ENCODE measurements at regions not wholly inside any gene's neighbourhood (a gene's known extent, or its start where the extent isn't known, plus 50 kb on each side); places are given as distances from the start of the nearest gene placed in this dataset.

DNA sequence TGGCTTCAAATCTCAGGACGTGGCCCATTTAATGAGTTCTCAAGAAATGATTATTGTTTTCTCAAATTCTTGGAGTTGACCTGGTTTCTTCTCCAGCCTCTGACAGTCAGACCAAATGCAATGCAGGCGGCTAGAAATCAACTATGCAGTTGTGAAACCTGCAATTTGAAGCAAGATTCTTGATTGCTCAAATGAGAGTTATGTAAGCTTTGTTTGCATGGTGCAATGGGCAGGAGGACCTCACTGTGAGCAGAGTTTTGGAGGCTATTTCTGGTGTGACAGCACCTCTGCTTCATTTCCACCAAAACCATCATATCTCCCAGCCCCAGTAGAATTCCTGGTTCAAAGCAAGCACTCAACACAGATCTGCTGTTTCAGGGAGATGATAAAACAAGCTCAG lies 500.0 kb upstream of the KLF4 start:
- no peak for TF ChIP-seq POLR2A (IDR thresholded peaks at IDR 0.05)
- TF ChIP-seq, protein P1, sequence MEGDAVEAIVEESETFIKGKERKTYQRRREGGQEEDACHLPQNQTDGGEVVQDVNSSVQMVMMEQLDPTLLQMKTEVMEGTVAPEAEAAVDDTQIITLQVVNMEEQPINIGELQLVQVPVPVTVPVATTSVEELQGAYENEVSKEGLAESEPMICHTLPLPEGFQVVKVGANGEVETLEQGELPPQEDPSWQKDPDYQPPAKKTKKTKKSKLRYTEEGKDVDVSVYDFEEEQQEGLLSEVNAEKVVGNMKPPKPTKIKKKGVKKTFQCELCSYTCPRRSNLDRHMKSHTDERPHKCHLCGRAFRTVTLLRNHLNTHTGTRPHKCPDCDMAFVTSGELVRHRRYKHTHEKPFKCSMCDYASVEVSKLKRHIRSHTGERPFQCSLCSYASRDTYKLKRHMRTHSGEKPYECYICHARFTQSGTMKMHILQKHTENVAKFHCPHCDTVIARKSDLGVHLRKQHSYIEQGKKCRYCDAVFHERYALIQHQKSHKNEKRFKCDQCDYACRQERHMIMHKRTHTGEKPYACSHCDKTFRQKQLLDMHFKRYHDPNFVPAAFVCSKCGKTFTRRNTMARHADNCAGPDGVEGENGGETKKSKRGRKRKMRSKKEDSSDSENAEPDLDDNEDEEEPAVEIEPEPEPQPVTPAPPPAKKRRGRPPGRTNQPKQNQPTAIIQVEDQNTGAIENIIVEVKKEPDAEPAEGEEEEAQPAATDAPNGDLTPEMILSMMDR (IDR thresholded peaks at IDR 0.05): no peak
